CD4-positive, alpha-beta T cell treated with Interleukin-6 for 4 hours (primary cell): ENCODE measurements at regions not wholly inside any gene's neighbourhood (a gene's known extent, or its start where the extent isn't known, plus 50 kb on each side); places are given as distances from the start of the nearest gene placed in this dataset.

Source experiments
- DNase-seq: peaks from one replicate; pipeline ENCODE4 v3.0.0-alpha.2; 2020; ENCODE audit warnings: mixed read lengths

DNA sequence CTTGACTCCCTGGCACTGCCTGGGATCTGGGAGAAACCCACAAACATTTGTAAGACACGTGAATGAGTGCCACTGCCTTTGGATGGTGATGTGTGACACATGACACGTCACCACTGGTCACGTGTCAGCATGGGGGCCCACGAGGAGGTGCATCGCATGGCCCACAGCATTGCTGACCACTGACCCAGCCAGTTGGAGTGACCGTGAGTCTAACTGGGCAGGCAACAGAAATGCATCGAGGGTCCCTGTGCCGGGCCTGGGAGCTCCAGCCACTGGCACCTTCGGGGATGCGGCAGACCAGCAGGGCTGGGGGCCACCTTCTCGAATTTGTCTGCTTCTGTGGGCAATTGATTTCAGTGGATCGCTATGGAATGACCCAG, 121.9 kb upstream of the HDAC4 start:
- no peak for DNase-seq

DNA sequence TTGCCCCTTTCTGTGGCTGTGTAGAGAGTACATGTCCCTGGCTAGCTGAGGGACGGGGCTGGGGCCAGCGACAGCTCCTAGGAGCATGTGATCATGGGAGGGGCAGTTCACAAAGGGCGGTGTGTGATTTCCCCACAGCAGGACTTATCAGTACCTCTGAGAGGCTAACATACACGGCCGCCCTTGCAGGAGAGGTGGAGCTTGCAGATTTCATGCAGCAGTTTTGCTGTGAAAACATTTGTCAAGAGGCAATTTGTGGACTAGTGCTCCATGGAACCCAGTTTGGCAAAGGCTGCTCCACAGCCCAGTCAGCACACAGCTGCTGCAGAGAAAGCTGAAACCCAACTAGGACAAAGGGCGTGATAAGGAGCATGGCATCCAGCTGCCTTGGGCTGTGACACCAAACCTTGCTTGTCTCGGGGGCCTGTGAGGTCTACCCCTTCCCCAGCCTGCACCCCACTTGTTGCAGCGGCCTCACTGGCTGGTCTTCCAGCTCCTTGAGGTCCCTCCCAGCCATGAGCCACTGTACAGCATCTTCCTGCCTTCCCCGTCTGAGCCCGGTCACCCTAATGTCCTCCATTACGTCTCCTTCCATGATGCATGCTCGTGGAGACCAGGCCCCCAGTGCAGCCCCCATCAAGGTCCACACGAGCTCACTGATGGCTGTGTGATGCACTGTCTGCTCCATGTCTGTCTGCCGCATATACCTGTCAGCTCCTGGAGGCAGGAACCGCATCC, 121.4 kb upstream of the HDAC4 start:
- DNase-seq = no peak

DNA sequence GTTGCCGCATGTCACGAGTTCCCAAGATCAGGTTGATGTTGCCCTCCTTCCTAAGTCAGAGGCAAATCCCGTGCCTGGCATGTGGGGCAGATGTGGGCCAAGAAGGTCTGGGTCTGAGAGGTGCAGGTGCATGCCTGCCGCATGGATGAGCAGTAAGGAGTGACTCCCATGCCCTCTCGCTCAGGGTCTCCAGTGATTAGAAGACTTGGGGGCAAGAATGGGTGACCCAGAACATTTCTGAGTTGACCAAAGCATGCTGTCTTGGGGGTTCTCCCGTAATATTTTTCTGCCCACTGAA, 120.6 kb upstream of the HDAC4 start:
- no peak for DNase-seq

DNA sequence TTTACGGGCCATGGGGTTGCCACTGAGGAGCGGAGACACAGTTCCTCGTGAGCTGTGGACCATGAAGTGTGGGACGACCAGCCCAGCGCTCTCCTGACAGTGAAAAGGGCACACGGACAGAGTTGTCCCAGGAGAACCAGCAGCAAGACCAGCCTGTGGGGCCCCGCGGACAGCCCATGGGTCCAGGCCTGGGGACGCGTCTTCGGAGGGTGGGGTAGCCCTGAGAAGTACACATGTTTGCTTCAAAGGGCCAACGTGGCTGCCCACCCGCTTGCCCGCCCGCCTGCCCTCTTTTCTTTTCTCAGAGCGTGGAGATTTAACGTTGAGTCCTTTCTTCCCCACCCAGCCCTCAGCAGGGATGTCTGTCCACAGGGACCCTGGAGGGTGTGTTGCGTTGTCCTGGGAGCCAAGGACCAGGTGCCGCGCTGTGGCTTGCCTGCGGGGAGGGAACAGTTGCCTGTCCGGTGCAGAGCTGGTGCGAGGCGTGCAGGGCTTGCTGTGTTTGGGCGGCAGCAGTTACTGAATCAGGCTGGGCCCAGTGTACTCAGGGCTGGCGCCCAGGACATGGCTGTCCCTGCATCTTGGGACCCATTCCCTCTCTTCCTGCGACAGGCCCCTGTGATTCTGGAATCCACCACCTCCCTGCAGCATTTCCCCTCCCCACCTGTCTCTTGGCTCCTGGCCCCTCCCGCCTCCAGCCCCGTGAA, 120.1 kb upstream of the HDAC4 start:
- DNase-seq = no peak

DNA sequence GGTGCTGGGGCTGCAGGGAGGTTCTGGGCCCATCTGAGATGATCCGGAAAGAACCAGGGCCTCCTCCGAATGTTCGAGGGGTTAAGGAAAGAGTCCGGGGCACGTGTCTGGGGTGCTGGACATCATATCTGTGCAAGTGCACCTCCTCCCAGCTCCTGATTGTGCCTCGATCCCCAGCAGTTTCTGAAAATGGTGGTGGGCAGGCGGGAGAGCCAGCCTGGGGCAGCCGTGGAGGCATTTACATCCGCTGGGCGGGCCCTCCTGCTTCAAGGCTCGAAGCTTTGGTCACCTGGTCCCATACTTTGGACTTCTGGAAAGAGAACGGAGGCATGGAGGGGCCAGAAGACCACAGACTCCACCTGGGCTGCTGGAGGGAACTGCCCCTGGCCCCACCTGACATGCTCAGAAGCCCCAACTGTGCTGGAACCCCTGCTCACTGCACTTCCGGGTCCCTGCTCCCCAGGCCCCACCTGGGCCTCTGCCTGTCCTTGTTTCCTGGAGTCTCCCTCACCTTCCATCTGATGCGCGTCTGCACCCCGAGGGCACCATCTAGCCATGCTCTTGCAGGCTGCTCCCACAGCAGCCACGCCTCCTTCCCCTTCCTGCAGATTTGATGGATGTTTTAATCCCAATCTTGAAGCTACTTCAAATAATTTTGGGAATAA, 119.2 kb upstream of the HDAC4 start:
- no peak for DNase-seq

DNA sequence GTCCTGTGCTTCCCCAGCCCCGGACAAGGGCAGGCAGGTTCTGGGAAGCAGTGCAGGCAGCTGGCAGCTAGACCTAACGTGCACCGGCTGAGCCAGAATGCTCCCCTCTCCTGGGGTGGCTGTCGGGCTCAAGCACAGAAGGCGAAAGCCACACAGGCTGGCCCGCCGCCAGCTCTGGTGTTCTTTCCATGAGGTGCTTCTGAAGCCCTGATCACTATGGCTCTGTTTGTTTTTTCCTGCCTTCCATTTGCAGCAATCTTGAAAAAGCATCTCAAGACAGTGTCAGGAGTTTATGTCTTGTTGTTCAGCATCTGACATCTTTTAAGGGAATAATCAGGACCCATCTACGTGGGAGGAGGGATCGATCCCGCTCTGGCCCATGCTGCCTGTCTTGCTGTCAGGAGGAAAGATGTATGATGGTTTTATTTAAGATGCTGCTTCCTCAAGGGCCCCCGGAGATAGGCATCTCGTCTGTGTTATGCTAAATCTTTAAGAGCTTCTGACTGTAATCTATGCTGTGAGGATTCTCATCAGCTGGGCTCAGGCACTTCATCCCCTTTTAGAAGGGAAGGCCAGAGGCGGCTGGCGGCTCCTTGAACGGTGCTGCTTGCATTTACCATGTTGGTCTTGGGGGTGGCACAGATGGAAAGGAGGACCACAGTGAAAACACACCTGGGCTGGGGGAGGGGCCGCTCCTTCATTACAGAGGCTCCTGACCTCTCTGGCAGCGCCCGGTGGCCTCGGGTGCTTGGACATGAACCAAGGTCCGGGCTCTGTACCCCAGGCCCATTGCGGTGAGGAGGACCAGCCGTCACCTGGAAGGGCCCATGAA, 118.5 kb upstream of the HDAC4 start:
- DNase-seq = no peak

DNA sequence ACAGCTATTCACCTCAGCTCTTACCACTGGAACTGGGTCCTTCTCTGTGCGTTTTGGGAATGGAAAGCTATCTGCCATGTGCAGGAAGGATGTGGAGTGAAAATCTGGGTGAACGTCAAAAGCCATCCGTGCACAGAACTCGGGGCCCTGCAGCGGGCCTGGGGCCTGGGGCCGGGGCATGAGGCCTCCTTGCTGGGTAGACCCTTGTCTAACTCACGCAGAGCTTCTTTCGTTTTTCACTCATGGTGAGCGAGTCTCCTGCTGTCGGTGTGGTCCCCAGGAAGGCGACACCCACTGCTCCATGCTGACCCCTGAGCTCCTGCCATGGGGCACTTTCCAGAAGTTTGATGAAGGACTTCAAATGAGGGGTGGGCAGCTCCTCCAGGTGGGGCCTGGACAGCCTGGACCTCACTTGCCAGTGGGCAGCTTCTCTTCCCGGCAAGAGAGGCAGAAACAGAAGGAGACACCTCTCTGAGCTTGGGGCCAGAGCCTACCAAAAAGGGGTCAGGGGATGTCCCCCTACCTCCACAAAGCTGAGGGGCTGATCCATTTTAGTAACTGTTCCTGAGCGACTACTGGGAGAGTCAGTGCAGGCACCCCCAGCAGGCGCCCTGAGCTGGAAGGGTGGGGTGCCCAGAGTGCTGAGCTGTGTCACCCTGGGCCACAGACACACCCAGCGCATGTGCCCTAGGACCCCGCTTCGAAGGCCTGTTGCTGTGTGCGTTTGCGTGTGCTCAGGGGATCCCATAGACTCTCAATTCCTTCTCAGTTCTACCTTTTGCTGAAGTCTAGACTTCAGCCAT, 117.7 kb upstream of the HDAC4 start:
- no peak for DNase-seq

DNA sequence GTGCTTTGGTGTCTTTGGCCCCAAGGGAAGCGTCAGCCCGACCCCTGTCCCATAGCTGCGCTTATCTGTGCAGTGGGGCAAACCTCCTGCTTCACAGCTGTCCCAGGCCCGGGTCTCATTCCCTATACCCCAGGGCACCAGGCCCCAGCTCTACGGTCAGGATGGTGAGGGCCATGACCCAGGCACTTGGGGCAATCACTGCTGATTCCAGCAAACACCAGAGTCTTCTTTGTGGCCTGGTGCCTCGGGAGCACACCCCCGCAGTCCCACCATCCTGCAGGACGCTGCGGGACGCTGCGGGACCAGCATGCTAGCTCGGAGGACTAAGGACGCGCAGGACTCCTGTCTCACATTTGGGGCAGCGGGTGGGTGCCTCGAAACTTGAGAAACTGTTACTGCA, 116.9 kb upstream of the HDAC4 start:
- no peak for DNase-seq

DNA sequence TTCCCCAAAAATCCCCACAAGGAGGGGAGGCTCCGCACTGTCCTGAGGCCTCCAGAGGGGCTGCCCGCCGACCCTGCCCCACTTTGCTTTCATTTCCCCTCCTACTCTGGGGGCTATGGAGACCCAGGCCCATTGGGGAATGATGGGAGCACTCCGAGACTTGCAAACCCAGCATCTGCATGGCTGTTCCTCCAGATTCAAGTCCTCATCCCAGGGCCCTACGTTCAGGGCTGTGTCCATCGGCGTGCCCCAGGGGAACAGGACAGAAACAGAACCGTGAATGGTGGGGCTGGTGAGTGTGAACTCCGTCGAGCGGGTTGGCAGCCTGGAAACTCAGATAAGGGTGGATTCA, 116.1 kb upstream of the HDAC4 start:
- DNase-seq = no peak

DNA sequence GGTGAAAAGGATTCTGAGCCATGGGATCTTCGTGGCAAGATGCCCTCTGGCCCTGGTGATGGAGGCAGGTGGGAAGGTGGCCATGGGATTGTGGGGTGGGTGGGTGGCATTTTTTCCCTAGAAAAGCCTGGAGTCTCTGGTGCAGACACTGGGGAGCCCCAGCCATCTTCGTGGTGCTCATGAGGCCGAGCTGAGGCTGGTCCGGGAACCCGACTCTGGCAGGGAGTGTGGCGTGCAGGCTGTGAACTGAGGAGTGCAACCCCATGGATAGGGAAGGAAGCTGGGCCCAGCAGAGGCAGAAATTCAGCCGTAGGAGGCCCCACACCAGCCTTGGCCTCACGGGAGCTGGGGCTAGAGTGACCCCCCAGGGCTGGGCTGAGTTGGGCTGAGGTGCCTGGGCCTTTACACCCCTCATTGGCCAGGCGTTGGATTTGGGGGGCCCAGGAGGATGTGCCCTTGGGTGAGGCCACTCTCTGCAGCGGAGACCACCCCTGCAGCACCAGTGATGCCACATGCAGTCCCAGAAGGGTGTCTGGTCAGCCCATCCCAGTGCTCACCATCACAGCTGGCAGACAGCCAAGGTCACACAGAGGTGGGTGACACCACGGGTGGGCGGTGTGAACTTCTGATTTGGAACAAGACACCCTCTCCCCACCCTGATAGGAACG, 115.6 kb upstream of the HDAC4 start:
- no peak for DNase-seq

DNA sequence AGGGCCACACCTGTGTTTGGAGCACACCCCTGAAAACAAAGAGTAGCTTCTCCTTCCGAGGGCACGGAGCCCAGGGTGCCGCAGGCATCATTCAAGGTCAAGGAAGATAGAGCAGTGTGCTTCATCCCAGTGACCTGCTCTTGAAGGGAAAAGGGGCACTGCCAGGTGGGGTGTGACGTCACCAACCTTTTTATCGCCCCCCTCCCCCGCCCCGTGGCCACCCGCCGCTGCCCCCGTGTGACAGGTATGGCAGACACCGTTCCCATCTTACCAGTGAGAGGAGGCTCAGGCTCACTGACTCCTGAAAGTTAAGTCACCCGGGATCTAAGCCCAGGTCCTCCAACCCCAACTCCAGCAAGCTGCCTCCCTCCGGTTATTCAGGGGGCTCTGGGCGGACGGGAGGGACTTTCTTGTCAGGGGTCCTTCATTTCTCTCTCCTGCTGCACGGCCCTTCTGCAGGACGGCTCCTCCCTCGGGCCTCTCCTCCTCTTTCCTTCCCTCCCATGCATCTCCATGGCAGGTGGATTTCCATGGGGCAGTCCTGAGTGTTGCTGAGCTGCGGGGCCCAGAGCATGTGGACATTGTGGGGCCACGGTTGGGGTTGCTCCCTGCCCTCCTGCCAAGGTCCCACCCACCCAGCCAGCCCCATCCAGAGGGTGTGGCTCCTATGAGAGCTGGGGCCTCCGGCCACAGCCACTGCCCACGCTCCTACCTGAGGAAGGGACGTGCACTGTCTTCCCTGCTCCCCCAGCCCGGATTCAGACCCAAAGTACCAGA, 114.1 kb upstream of the HDAC4 start:
- no peak for DNase-seq

DNA sequence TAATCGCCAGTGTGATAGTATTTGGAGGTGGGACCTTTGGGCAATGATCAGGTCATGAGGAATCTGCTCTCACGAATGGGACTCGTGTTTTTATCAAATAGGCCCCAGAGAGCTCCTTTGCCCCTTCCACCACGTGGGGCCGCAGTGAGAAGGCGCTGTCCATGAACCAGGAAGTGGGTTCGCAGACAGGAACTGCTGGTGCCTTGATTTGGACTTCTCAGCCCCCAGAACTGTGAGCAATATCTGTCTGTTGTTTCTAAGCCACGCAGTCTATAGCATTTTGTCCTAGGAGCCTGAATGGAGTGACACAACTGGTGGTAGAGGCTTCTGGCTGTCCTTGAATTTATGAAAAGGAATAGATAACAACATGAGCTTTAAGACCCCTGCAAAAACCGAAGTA, 111.2 kb upstream of the HDAC4 start:
- DNase-seq = no peak

DNA sequence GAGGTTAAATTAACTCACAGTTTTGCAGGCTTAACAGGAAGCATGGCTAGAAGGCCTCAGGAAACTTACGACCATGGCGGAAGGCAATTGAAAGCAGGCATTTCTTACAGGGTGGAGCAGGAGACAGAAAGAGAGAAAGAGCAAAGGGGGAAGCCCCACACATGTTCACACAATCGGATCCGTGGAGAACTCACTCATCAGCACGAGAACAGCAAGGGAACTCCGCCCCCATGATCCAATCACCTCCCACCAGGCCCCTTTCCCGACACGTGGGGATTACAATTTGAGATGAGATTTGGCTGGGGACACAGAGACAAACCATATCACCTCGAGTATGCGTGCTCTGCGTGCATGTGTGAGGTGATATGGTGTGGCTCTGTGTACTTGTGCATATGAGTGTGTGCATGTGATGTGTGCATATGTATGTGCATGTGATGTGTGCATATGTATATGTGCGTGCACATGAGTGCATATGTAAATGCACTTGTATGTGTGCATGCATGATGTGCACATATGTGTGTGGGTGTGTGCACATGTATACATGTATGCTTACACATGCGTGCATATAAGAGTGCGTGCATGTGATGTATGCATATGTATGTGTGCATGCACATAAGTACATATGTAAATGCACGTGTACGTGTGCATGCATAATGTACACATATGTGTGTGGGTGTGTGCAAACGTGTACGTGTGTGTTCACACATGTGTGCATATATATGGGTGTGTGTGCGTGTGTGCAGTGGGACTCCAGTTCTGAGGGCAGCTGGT, 108.7 kb upstream of the HDAC4 start:
- DNase-seq = no peak

DNA sequence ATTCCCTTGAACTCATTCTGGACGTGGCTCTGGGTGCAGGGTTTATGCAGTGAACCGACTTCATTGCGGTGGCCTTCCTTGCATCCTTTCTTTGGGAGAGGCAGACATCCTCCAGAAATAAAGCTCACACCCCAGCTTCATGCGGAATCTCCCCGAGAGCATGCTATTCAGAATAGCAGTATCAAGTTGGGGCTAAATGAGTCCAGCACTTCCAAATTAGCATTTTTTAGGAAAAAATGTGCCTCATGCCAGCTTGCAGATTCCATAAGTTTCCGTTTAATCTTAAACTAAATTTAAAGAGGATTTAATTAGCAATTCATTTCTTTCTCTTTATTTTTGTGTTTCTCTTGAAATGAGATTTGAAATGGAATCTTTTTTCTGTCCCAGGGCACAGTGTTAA, 107.4 kb upstream of the HDAC4 start:
- no peak for DNase-seq

DNA sequence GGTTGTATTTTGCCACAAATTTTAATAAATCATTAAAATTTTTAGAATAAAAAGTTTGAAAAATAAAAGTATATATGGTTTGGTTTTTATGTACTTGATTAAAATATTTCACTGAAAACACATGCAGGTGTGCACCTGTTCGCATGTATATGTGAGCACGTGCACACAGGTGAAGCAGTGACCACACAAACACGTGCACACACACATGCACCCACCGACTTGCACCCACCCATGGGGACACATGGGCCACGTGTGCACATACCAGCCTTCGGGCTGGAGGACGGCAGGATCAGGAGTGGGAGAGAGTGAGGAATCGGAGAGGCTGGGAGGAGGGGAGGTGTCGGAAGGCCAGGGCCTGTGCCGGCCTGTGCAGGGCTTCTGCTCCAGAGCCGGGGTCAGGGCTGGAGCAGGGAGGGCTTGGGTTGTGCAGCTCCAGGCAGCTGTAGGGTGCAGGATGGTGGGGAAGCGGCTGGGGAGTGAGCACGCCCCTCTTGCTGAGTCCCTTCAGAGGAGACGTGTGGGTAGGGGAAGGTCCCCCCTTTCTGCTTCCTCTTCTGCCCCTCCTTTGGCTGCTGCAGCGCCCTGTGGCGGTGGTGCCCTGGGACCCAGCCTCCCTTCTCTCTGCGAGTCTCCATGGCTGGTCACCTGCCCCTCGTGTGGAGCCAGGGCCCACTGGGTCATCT, 106.9 kb upstream of the HDAC4 start:
- no peak for DNase-seq

DNA sequence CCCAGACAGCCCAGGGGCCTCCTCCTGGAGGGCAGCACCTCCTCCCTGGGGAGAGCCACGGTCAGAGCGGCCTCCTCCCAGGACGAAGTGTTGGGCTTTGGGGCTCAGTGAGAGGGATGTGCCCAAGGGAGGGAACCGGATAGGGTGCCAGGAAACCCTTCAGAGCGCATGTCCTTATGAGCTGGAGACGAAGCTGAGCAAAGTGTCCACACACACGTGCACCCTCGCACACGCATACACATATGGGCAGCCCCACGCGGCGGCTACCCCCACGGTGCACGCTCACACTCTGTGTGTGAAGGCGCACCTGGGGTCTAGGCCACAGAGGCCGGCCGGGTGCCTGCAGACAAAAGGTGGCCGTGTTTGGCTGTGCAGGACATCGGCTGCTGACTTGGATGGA, 106.1 kb upstream of the HDAC4 start:
- DNase-seq = no peak

DNA sequence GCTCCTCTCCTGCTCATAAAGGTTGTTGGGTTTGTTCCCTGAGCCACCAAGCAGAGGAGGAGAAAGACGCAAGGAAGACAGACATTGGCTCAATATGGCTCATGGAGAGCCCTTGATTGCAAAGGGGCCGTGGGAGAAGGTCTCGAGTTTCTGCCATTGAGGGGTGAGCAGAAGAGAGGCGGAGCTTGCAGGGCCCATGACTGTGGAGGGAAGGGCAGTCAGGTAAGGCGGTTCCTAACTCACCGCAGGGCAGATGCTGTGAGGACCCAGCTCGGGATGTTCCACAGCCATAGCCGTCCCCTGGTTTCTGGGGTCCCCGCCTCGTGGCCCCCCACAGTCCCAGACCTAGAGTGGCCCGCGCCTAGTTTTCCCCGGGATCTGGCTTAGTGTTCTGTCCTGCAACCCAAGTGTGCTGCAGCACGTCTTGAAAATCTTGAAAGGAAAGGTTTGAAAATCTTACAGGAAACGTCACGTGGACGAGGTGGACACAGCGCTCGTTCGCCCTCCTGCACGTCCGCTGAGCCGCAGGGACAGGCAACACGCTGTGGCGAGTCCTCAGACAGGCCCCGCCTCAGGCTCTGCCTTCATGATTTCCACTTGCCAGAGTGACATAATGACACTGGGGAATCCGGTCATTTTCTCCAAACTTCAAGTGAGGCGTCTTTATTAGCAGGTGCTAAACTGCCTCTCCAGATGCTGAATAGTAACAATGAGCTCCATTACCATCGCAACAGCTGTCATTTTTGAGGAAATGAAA, 105.5 kb upstream of the HDAC4 start:
- DNase-seq = no peak

DNA sequence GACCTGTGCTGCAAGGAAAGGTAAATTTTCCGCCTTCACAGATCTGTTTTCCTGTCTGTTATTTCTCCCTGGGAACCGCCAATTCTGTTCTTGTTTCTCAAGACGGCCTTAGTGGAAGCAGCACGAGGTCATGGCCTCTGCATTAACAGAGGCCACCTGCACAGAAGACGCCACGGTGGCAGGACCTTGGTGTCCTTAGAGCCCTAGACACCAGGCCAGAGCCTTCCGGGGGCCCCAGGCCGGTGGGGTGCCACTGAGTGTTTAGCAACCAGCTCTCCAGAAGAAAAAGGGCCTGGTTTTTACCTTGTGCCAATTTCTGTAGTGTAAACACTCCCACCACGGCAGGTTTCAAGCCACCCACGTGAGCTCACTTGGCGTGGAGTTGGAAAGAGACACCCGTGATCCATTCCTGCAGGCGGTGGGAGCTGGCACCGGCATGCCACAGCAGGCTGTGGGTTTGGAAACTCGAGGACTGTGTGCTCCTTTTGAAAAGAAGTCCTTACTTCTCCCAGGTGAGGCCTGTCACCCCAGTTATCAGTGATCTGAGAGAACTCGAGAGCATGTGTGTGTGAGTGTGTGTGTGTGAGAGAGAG, 103.9 kb upstream of the HDAC4 start:
- no peak for DNase-seq
